Immature natural killer cell (primary cell): ENCODE measurements at regions not wholly inside any gene's neighbourhood (a gene's known extent, or its start where the extent isn't known, plus 50 kb on each side); places are given as distances from the start of the nearest gene placed in this dataset.

Experiments used
- DNase-seq, 3 donors: peaks; one replicate each; pipeline ENCODE4 v3.0.0; 2022; ENCODE audit warnings: mixed read lengths in 1 of 3
- H3K27ac Mint-ChIP-seq, 6 donors: one replicate each; pipeline ENCODE4 v1.8.0; 2020; ENCODE audit warnings: mixed read lengths in 6 of 6, mild to moderate bottlenecking in 5 of 6, inconsistent platforms in 4 of 6, moderate library complexity in 3 of 6
- H3K27me3 Mint-ChIP-seq, 3 donors: one replicate each; pipeline ENCODE4 v1.8.0; 2020 to 2021; ENCODE audit warnings: low read depth in 3 of 3, mild to moderate bottlenecking in 3 of 3, mixed read lengths in 3 of 3, moderate library complexity in 3 of 3, inconsistent platforms in 1 of 3
- H3K36me3 Mint-ChIP-seq, 3 donors: one replicate each; pipeline ENCODE4 v1.8.0; 2020; ENCODE audit warnings: mixed read lengths in 3 of 3, inconsistent platforms in 2 of 3, mild to moderate bottlenecking in 2 of 3
- H3K4me1 Mint-ChIP-seq, 2 donors: one replicate each; pipeline ENCODE4 v1.8.0; 2020; ENCODE audit warnings: inconsistent platforms in 2 of 2, mild to moderate bottlenecking in 2 of 2, mixed read lengths in 2 of 2, moderate library complexity in 1 of 2
- H3K4me3 Mint-ChIP-seq, 5 donors: one replicate each; pipeline ENCODE4 v1.8.0; 2020; ENCODE audit warnings: mild to moderate bottlenecking in 5 of 5, mixed read lengths in 5 of 5, inconsistent platforms in 3 of 5, moderate library complexity in 3 of 5
- H3K9me3 Mint-ChIP-seq, 6 donors: one replicate each; pipeline ENCODE4 v1.8.0; 2020; ENCODE audit warnings: mild to moderate bottlenecking in 6 of 6, mixed read lengths in 6 of 6, inconsistent platforms in 4 of 6, moderate library complexity in 3 of 6

DNA sequence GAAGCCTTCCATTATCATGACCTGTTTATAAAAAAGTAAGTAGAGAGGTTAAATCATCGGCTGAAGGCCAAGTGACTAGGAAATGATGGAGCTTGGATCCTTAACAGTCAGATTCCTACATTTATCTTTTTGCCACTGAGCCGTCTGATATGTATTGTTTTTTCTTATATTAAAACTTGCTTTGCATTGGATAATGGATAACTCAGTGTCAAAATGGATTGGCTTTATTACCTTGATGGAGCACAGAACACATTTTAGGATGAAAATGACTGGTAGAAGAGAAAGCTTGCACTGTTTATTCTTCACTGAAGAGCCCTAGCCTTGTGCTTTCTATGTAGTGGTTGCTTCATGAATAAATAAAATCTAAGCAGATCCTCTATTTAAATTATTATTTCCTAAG is 54.2 kb upstream of the TSPAN5 start:
- Mint-ChIP-seq H3K9me3 (peaks cover 3 to 13% (median 9%) of the 10 kb centered on the region in 6 donors), H3K27me3 (peaks cover 0 to 3% (median 0%) of the 10 kb centered on the region in 3 donors), H3K4me3 (no peak overlapping the region), H3K36me3 (peaks cover 15 to 17% (median 16%) of the 10 kb centered on the region in 3 donors), H3K4me1 (peaks cover 16 to 26% of the 10 kb centered on the region in 2 donors), H3K27ac (no peak overlapping the region)
- no peak for DNase-seq

DNA sequence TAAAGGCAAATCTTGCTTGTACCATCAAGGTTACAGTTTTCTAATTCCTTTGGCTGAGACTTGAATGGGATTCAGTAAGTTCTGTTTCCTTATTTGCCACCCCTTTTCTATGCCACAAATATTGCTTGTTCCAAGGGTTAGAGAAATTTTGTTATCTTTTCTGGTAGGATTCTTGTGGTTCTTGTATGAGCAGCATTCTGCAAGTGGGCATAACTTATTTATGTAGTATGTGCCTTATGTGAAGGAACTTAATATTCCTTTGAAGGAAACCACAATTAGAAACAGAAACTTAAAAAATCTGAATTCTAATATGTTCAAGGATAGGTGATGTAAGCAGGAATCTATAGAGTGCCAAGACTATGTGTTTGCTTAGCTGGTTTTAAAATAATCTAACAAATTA is 53.1 kb upstream of the TSPAN5 start:
- H3K9me3 Mint-ChIP-seq: peaks cover 3 to 13% (median 9%) of the 10 kb centered on the region in 6 donors
- H3K27me3 Mint-ChIP-seq: peaks cover 0 to 3% (median 0%) of the 10 kb centered on the region in 3 donors
- H3K27ac Mint-ChIP-seq: no peak overlapping the region
- no peak for DNase-seq
- peaks cover 15 to 17% (median 17%) of the 10 kb centered on the region in 3 donors for H3K36me3 Mint-ChIP-seq
- H3K4me3 Mint-ChIP-seq: no peak overlapping the region
- H3K4me1 Mint-ChIP-seq: peaks cover 27 to 37% of the 10 kb centered on the region in 2 donors

- Mint-ChIP-seq H3K4me1 (peaks cover 33 to 43% of the 10 kb centered on the region in 2 donors), H3K36me3 (peaks cover 15 to 21% (median 16%) of the 10 kb centered on the region in 3 donors), H3K9me3 (peaks cover 4 to 15% (median 11%) of the 10 kb centered on the region in 6 donors), H3K27me3 (peaks cover 2 to 5% (median 3%) of the 10 kb centered on the region in 3 donors), H3K4me3 (no peak overlapping the region), H3K27ac (no peak overlapping the region)
- no peak for DNase-seq
Measured at GRCh38 chr4:98710831-98711230, 52.4 kb upstream of the TSPAN5 start.
